Activated B cell treated with CpG ODN at 0.5 μM for 24 hours (primary cell): ENCODE measurements at regions not wholly inside any gene's neighbourhood (a gene's known extent, or its start where the extent isn't known, plus 50 kb on each side); places are given as distances from the start of the nearest gene placed in this dataset.

Source experiments
- ATAC-seq: fragments of 200-7000 bp; cut with Tn5 transposase; one replicate; pipeline ENCODE4 v1.10.0; 2021; ENCODE audit warnings: low read depth, mild to moderate bottlenecking, moderate library complexity
- CTCF ChIA-PET: fragments of 350-600 bp; sonication (Branson Sonifier 250); formaldehyde crosslinking; loops from one replicate; lab custom pipeline; 2021; ENCODE audit warnings: antibody characterized with exemption; lab: Charles Lee
- POLR2A ChIA-PET: fragments of 350-600 bp; sonication (Branson Sonifier 250); formaldehyde crosslinking; loops from one replicate; lab custom pipeline; 2021; ENCODE audit warnings: antibody characterized with exemption; lab: Charles Lee
- DNase-seq: peaks from one replicate; pipeline ENCODE4 v3.0.0; 2022
- H3K27ac Mint-ChIP-seq: one replicate; pipeline ENCODE4 v1.8.0; 2020; ENCODE audit warnings: mixed read lengths
- H3K27me3 Mint-ChIP-seq: one replicate; pipeline ENCODE4 v1.8.0; 2021; ENCODE audit warnings: mixed read lengths
- H3K36me3 Mint-ChIP-seq: one replicate; pipeline ENCODE4 v1.8.0; 2021; ENCODE audit warnings: low read depth, mixed read lengths
- H3K4me1 Mint-ChIP-seq: one replicate; pipeline ENCODE4 v1.8.0; 2021; ENCODE audit warnings: mixed read lengths
- H3K4me3 Mint-ChIP-seq: one replicate; pipeline ENCODE4 v1.8.0; 2020; ENCODE audit warnings: mild to moderate bottlenecking, mixed read lengths
- H3K9me3 Mint-ChIP-seq: one replicate; pipeline ENCODE4 v1.8.0; 2020; ENCODE audit warnings: mixed read lengths
- intact Hi-C: fragments of 100-400 bp; cut with micrococcal nuclease; formaldehyde crosslinking; loops from one replicate; pipeline ENCODE4 v1.15.1; 2024
- TF ChIP-seq, protein P1 (sequence below): fragments of 200-600 bp; IDR thresholded peaks from one replicate; pipeline ENCODE4 v1.8.0; 2022; ENCODE audit warnings: antibody characterized with exemption, mild to moderate bottlenecking

DNA sequence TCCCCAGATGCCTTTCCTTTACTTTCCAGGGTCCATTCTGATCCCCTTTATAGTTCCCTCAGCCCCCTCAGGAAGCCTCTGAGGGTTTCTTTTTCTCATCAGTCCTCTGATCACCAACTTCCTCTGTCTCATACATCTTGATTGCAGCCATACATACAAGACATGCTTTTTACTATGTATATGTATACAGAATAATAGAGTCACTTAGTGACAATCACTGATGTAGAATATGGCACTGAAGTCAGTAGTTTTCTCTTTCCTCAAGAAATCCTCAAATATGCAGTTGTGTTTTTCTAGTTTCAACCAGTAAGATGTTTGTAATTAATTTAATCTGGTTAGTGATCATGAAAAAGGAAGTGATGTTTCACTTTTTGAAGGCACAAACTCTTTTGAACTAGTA, 364.1 kb downstream of the MAN2A1 start:
- ATAC-seq (no peak), DNase-seq (no peak)
- H3K36me3 Mint-ChIP-seq: no peaks in the 10 kb centered on the region
- H3K27ac Mint-ChIP-seq: no peak overlapping the region
- intact Hi-C loops: no loop called here
- CTCF ChIA-PET: no interaction called here
- no peak overlapping the region for H3K4me3 Mint-ChIP-seq
- peaks cover 20% of the 10 kb centered on the region for H3K4me1 Mint-ChIP-seq
- POLR2A ChIA-PET: no interaction called here
- no peaks in the 10 kb centered on the region for H3K9me3 Mint-ChIP-seq
- TF ChIP-seq, protein P1, sequence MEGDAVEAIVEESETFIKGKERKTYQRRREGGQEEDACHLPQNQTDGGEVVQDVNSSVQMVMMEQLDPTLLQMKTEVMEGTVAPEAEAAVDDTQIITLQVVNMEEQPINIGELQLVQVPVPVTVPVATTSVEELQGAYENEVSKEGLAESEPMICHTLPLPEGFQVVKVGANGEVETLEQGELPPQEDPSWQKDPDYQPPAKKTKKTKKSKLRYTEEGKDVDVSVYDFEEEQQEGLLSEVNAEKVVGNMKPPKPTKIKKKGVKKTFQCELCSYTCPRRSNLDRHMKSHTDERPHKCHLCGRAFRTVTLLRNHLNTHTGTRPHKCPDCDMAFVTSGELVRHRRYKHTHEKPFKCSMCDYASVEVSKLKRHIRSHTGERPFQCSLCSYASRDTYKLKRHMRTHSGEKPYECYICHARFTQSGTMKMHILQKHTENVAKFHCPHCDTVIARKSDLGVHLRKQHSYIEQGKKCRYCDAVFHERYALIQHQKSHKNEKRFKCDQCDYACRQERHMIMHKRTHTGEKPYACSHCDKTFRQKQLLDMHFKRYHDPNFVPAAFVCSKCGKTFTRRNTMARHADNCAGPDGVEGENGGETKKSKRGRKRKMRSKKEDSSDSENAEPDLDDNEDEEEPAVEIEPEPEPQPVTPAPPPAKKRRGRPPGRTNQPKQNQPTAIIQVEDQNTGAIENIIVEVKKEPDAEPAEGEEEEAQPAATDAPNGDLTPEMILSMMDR: no peak
- H3K27me3 Mint-ChIP-seq: no peaks in the 10 kb centered on the region

DNA sequence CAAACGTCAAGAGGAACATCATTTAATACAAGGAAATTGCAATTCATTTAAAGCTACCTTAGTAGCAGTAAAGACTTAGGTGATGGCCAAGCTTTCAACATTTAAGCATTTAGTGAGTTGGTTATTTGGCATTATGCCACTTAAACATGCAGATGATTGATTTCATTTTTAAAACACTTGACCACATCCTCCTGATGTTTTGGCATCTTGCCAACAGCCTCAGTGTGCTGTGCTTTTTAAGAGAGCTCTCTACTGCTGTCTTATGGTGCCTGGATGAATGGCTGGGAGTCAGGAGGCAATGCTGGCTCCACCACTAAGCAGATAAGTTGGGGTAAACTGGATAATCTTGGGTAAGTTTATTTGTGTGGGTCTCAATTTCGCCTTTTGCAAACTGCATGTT, 364.5 kb downstream of the MAN2A1 start:
- intact Hi-C loops: no loop called here
- no peak for DNase-seq
- Mint-ChIP-seq H3K4me1 (peaks cover 20% of the 10 kb centered on the region), H3K27ac (no peak overlapping the region), H3K9me3 (no peaks in the 10 kb centered on the region), H3K4me3 (no peak overlapping the region), H3K27me3 (no peaks in the 10 kb centered on the region), H3K36me3 (no peaks in the 10 kb centered on the region)
- TF ChIP-seq, protein P1: no peak
- ATAC-seq: no peak
- ChIA-PET CTCF (no interaction called here), POLR2A (no interaction called here)

- POLR2A ChIA-PET: no interaction called here
- DNase-seq: no peak
- H3K27ac Mint-ChIP-seq: no peak overlapping the region
- ATAC-seq: no peak
- no peak overlapping the region for H3K4me3 Mint-ChIP-seq
- no peaks in the 10 kb centered on the region for H3K27me3 Mint-ChIP-seq
- TF ChIP-seq, protein P1: no peak
- H3K9me3 Mint-ChIP-seq: no peaks in the 10 kb centered on the region
- H3K4me1 Mint-ChIP-seq: peaks cover 20% of the 10 kb centered on the region
- CTCF ChIA-PET: no interaction called here
- intact Hi-C loops: no loop called here
- no peaks in the 10 kb centered on the region for H3K36me3 Mint-ChIP-seq
Observed at GRCh38 chr5:110055302-110055701, 365.6 kb downstream of the MAN2A1 start.

GRCh38 chr5:110056580-110057114, 366.9 kb downstream of the MAN2A1 start:
- intact Hi-C loops: no loop called here
- no peak for ATAC-seq
- CTCF ChIA-PET: no interaction called here
- Mint-ChIP-seq H3K27ac (no peak overlapping the region), H3K9me3 (no peaks in the 10 kb centered on the region), H3K4me3 (no peak overlapping the region), H3K36me3 (no peaks in the 10 kb centered on the region), H3K4me1 (peaks cover 20% of the 10 kb centered on the region), H3K27me3 (no peaks in the 10 kb centered on the region)
- POLR2A ChIA-PET: no interaction called here
- DNase-seq: no peak
- TF ChIP-seq, protein P1: no peak

- ATAC-seq (no peak), DNase-seq (no peak)
- Mint-ChIP-seq H3K36me3 (no peaks in the 10 kb centered on the region), H3K27me3 (no peaks in the 10 kb centered on the region), H3K27ac (no peak overlapping the region), H3K4me1 (peaks cover 20% of the 10 kb centered on the region), H3K9me3 (no peaks in the 10 kb centered on the region), H3K4me3 (no peak overlapping the region)
- POLR2A ChIA-PET: no interaction called here
- intact Hi-C loops: no loop called here
- CTCF ChIA-PET: no interaction called here
- TF ChIP-seq, protein P1: no peak
Observed at GRCh38 chr5:110058175-110058574, 368.4 kb downstream of the MAN2A1 start.
